ENCODE measurements at regions not wholly inside any gene's neighbourhood (a gene's known extent, or its start where the extent isn't known, plus 50 kb on each side); places are given as distances from the start of the nearest gene placed in this dataset.

DNA sequence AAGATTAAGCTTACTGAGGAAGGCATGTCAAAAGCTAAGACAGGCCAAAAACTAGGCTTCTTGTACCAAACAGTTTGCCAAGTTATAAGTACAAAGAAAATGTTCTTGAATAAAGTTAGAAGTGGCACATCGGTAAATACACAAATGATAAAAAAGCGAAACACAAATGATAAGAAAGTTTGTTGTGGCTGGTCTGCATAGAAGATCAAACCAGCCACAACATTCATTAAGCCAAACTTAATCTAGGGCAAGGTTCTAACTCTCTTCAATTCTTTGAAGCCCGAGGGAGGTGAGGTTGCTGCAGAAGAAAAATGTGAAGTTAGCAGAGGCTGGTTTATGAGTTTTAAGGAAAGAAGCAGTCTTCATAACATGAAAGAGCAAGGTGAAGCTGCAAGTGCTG lies 1119.6 kb upstream of the FLRT2 start:
- no peaks in the 10 kb centered on the region; the same call in 1 of the 2 replicates for H3K4me1 ChIP-seq (ENCODE audit: insufficient read depth)
- DNase-seq (ENCODE audit: low spot score) (no peak), ATAC-seq (no peak)
- Mint-ChIP-seq H3K4me3 (no peak overlapping the region), H3K36me3 (ENCODE audit: low read depth) (peaks cover 14% of the 10 kb centered on the region), H3K9me3 (peaks cover 19% of the 10 kb centered on the region; the same call in 2 of the 3 replicates), H3K27me3 (ENCODE audit: insufficient read depth, low read depth, poor library complexity) (no peaks in the 10 kb centered on the region), H3K4me1 (peaks cover 8% of the 10 kb centered on the region), H3K27ac (no peak overlapping the region)
- H2AFZ ChIP-seq, result no peak overlapping the region
- no peaks in the 10 kb centered on the region for H3K27me3 ChIP-seq (ENCODE audit: insufficient read depth)
- H3K27ac ChIP-seq (ENCODE audit: low read depth), result no peak overlapping the region
- H3K79me2 ChIP-seq (replicated peaks; ENCODE audit: insufficient read depth), result no peaks in the 10 kb centered on the region
- no peak for TF ChIP-seq EZH2 (IDR thresholded peaks at IDR 0.05; ENCODE audit: low read depth, unreplicated experiment)
- TF ChIP-seq ZNF114 (CRISPR knock-in tag; IDR thresholded peaks at IDR 0.05), result no peak
- no peak for TF ChIP-seq STAT1 (IDR thresholded peaks at IDR 0.05; ENCODE audit: unreplicated experiment)
- TF ChIP-seq CREB1 (CRISPR knock-in tag; IDR thresholded peaks at IDR 0.05; ENCODE audit: low read depth), result no peak
- TF ChIP-seq ZNF331 (CRISPR knock-in tag; IDR thresholded peaks at IDR 0.05; ENCODE audit: low read depth), result no peak
- TF ChIP-seq POLR2AphosphoS5 (IDR thresholded peaks at IDR 0.05; ENCODE audit: low read depth), result no peak
- TF ChIP-seq, protein P1, sequence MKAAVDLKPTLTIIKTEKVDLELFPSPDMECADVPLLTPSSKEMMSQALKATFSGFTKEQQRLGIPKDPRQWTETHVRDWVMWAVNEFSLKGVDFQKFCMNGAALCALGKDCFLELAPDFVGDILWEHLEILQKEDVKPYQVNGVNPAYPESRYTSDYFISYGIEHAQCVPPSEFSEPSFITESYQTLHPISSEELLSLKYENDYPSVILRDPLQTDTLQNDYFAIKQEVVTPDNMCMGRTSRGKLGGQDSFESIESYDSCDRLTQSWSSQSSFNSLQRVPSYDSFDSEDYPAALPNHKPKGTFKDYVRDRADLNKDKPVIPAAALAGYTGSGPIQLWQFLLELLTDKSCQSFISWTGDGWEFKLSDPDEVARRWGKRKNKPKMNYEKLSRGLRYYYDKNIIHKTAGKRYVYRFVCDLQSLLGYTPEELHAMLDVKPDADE (IDR thresholded peaks at IDR 0.05), result no peak
- TF ChIP-seq EZH2phosphoT487 (IDR thresholded peaks at IDR 0.05; ENCODE audit: unreplicated experiment), result no peak
- TF ChIP-seq, protein P2, sequence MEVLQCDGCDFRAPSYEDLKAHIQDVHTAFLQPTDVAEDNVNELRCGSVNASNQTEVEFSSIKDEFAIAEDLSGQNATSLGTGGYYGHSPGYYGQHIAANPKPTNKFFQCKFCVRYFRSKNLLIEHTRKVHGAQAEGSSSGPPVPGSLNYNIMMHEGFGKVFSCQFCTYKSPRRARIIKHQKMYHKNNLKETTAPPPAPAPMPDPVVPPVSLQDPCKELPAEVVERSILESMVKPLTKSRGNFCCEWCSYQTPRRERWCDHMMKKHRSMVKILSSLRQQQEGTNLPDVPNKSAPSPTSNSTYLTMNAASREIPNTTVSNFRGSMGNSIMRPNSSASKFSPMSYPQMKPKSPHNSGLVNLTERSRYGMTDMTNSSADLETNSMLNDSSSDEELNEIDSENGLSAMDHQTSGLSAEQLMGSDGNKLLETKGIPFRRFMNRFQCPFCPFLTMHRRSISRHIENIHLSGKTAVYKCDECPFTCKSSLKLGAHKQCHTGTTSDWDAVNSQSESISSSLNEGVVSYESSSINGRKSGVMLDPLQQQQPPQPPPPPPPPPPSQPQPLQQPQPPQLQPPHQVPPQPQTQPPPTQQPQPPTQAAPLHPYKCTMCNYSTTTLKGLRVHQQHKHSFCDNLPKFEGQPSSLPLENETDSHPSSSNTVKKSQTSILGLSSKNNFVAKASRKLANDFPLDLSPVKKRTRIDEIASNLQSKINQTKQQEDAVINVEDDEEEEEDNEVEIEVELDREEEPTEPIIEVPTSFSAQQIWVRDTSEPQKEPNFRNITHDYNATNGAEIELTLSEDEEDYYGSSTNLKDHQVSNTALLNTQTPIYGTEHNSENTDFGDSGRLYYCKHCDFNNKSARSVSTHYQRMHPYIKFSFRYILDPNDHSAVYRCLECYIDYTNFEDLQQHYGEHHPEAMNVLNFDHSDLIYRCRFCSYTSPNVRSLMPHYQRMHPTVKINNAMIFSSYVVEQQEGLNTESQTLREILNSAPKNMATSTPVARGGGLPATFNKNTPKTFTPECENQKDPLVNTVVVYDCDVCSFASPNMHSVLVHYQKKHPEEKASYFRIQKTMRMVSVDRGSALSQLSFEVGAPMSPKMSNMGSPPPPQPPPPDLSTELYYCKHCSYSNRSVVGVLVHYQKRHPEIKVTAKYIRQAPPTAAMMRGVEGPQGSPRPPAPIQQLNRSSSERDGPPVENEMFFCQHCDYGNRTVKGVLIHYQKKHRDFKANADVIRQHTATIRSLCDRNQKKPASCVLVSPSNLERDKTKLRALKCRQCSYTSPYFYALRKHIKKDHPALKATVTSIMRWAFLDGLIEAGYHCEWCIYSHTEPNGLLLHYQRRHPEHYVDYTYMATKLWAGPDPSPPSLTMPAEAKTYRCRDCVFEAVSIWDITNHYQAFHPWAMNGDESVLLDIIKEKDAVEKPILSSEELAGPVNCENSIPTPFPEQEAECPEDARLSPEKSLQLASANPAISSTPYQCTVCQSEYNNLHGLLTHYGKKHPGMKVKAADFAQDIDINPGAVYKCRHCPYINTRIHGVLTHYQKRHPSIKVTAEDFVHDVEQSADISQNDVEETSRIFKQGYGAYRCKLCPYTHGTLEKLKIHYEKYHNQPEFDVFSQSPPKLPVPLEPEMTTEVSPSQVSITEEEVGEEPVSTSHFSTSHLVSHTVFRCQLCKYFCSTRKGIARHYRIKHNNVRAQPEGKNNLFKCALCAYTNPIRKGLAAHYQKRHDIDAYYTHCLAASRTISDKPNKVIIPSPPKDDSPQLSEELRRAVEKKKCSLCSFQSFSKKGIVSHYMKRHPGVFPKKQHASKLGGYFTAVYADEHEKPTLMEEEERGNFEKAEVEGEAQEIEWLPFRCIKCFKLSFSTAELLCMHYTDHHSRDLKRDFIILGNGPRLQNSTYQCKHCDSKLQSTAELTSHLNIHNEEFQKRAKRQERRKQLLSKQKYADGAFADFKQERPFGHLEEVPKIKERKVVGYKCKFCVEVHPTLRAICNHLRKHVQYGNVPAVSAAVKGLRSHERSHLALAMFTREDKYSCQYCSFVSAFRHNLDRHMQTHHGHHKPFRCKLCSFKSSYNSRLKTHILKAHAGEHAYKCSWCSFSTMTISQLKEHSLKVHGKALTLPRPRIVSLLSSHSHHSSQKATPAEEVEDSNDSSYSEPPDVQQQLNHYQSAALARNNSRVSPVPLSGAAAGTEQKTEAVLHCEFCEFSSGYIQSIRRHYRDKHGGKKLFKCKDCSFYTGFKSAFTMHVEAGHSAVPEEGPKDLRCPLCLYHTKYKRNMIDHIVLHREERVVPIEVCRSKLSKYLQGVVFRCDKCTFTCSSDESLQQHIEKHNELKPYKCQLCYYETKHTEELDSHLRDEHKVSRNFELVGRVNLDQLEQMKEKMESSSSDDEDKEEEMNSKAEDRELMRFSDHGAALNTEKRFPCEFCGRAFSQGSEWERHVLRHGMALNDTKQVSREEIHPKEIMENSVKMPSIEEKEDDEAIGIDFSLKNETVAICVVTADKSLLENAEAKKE (CRISPR knock-in tag; IDR thresholded peaks at IDR 0.05), result no peak
- TF ChIP-seq, protein P3, sequence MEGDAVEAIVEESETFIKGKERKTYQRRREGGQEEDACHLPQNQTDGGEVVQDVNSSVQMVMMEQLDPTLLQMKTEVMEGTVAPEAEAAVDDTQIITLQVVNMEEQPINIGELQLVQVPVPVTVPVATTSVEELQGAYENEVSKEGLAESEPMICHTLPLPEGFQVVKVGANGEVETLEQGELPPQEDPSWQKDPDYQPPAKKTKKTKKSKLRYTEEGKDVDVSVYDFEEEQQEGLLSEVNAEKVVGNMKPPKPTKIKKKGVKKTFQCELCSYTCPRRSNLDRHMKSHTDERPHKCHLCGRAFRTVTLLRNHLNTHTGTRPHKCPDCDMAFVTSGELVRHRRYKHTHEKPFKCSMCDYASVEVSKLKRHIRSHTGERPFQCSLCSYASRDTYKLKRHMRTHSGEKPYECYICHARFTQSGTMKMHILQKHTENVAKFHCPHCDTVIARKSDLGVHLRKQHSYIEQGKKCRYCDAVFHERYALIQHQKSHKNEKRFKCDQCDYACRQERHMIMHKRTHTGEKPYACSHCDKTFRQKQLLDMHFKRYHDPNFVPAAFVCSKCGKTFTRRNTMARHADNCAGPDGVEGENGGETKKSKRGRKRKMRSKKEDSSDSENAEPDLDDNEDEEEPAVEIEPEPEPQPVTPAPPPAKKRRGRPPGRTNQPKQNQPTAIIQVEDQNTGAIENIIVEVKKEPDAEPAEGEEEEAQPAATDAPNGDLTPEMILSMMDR (conservative IDR thresholded peaks at IDR 0.05; ENCODE audit: low read depth in 2 of 2), result no peak
- no peak for TF ChIP-seq NANOG (IDR thresholded peaks at IDR 0.05; ENCODE audit: borderline replicate concordance)
- H3K36me3 ChIP-seq (ENCODE audit: insufficient read depth), result no peaks in the 10 kb centered on the region
- no peak overlapping the region for H3K4me3 ChIP-seq
- no peaks in the 10 kb centered on the region for H3K9me2 ChIP-seq (ENCODE audit: insufficient read depth)
- H3F3A ChIP-seq (replicated peaks; ENCODE audit: low read depth), result no peaks in the 10 kb centered on the region
- no peak overlapping the region for H3K4me2 ChIP-seq
- H4K20me1 ChIP-seq (replicated peaks; ENCODE audit: insufficient read depth), result no peaks in the 10 kb centered on the region

All from GM23338 (cell line).